DMS53 treated with DMSO at 0.1 percent for 48 hours (cell line): ENCODE measurements at regions not wholly inside any gene's neighbourhood (a gene's known extent, or its start where the extent isn't known, plus 50 kb on each side); places are given as distances from the start of the nearest gene placed in this dataset.
"Not testable (repeated sequence)": the region's sequence is repeated elsewhere in the genome, so short reads cannot be mapped to it uniquely, and the experiment has no call there.

Experiments
- DNase-seq: peaks from one replicate; lab custom pipeline; 2025; ENCODE audit not compliant: unreplicated experiment; lab: John Stamatoyannopoulos, UW

- no peak for DNase-seq
Observed at GRCh38 chr6:68071740-68072139, 563.3 kb upstream of the ADGRB3 start.

DNA sequence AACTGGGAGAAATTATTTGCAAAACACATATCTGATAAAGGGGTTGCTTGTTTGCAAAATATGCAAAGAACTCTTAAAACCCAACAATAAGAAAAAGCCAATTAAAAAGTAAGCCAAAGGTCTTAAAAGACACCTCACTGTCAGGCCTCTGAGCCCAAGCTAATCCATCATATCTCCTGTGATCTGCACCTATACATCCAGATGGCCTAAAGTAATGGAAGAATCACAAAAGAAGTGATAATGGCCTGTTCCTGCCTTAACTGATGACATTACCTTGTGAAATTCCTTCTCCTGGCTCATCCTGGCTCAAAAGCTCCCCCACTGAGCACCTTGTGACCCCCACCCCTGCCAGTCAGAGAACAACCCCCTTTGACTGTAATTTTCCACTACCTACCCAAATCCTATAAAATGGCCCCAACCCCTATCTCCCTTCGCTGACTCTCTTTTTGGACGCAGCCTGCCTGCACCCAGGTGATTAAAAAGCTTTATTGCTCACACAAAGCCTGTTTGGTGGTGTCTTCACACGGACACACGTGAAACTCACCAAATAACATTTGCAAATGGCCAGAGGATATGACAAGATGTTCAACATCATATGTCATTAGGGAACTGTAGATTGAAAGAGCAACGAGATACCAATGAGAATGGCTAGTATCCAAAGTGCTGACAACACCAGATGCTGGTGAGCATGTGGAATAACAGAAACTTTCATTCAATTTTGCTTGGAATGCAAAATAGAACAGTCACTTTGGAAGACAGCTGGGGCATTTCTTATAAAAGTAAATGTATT, 565.0 kb upstream of the ADGRB3 start:
- no peak for DNase-seq

DNA sequence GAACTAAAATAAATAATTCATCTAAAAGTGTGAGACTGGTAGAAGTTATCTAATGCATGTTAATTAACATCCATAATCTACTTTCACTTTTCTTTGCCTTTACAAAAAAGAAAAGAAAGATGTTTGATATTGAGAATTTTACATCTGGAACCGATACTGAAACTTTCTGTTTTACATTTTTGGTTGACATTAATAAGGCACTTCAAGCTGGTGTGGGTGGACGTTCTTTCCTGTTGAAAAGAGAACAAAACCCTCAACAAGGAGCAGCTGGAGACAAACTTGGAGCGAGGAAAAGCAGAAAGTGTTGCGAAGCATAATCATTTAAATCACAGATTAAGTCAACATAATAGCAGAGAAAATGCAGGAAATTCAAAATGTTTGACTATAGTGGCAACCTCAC, 575.2 kb upstream of the ADGRB3 start:
- DNase-seq: no peak

DNA sequence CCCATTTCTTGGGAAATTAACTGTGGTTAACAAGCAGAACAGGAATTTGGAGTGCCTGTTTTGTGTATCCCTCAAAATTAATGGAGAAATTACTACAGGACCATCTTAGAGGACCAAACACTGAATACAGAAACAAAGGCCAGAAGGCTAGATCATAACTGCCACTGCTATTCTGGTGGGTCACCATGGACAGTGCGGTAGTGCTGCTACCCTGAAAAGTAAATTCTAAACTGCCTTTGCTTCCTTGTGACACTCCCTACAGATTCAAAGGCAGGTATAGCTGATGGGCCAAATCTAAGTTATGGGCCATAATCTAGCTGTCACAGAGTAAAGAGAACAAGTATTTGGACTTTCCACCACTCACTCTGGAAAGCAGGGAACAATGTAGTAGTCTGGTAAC, 575.8 kb upstream of the ADGRB3 start:
- no peak for DNase-seq

DNA sequence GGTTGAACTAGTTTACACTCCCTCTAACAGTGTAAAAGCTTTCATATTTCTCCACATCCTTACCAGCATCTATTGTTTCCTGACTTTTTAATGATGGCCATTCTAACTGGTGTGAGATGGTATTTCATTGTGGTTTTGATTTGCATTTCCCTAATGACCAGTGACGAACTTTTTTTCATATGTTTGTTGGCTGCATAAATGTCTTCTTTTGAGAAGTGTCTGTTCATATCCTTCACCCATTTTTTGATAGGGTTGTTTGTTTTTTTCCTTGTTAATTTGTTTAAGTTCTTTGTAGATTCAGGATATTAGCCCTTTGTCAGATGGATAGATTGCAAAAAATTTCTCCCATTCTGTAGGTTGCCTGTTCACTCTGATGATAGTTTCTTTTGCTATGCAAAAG, 578.5 kb upstream of the ADGRB3 start:
- not testable (repeated sequence) for DNase-seq

- no peak for DNase-seq
Observed at GRCh38 chr6:68054756-68055155, 580.3 kb upstream of the ADGRB3 start.

- DNase-seq: no peak
Observed at GRCh38 chr6:68053805-68054373, 581.2 kb upstream of the ADGRB3 start.

DNA sequence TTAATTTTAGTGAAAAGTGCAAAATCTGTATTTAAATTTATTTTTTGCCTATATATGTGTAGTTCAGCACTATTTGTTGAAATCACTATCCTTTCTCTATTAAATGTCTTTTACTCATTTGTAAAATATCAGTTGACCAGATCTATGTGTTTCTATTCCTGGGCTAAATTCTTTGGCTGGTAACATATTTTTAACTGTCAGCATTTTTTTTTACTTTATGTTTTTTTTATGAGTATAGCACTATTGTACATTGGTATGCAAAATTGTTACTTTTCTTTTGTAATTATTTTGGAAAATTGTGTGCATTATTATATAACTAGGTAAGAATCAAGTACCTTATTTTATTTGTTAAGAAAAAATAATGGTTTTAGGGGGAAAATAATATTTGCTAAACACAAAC, 582.8 kb upstream of the ADGRB3 start:
- DNase-seq: no peak

GRCh38 chr6:68049562-68049961, 585.5 kb upstream of the ADGRB3 start:
- DNase-seq: no peak

DNA sequence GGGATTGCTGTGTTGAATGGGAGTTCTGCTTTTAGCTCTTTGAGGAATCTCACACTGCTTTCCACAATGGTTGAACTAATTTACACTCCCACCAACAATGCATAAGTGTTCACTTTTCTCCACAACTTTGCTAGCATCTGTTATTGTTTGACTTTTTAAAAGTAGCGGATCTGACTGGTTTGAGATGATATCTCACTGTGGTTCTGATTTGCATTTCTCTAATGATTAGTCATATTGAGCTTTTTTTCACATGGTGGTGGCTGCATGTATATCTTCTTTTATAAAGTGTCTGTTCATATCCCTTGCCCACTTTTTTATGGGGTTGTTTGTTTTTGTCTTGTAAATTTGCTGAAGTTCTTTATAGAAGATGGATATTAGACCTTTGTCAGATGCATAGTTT, 588.3 kb upstream of the ADGRB3 start:
- DNase-seq: no peak

- no peak for DNase-seq
Observed at GRCh38 chr6:68046302-68046701, 588.8 kb upstream of the ADGRB3 start.

DNA sequence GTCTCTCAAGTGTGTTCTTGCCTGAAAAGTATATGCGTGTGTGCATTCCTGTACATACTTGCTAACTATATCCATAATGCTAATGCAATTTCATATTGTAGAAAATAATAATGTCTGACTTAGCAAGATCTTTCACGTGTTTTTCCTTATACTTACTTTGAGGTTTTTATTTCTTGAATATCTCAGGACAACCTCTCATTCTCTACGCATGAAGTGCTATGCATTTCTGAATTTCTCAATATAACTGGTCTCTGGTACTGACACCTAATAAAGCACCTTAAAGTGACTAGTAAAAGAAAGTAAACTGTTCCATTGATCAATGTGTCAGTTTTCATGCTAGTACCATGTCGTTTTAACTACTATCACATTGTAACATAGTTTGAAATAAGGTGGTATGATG, 589.9 kb upstream of the ADGRB3 start:
- no peak for DNase-seq

GRCh38 chr6:68044264-68044663, 590.8 kb upstream of the ADGRB3 start:
- no peak for DNase-seq

DNA sequence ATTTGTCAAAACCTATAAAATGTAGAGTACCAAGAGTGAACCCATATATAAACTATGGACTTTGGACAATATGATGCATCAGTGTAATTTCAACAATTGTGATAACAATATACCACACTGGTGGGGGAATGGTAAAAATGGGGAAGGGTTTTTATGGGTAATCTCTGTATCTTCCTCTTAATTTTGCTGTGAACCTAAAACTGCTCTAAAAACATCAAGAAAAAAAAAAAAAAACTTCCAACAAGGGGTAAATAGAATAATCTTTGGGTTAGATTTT, 592.0 kb upstream of the ADGRB3 start:
- DNase-seq: no peak

DNA sequence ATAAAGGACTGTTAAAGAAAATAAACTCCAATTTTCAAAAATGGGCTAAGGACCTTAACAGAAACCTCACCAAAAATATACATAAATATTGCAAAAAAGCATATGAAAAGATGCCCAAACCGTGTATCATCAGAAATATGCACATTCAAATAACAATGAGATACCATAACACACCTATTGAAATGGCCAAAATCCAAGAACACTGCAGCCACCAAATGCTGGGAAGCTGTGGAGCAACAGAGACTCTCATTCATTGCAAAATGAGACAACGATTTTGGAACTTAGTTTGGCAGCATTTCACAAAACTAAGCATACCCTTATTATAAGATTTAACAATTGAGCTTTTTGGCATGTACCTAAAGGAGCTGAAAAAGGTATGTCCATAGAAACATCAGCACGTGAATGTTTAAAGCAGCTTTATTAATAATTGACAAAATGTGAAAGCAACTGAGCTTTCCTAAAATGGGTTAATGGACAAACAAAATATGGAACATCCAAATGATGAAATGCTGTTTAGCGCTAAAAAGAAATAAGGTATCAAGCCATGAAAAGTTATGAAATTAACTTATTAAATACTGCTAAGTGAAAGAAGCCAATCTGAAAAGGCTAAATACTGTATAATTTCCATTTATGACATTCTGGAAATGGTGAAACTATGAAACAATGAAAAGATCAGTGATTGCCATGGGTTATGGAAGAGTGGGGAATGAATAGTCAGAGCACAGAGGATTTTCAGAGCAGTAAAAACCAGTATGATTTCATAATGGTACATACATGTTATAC, 592.6 kb upstream of the ADGRB3 start:
- no peak for DNase-seq

- no peak for DNase-seq
Observed at GRCh38 chr6:68040780-68041179, 594.3 kb upstream of the ADGRB3 start.

DNA sequence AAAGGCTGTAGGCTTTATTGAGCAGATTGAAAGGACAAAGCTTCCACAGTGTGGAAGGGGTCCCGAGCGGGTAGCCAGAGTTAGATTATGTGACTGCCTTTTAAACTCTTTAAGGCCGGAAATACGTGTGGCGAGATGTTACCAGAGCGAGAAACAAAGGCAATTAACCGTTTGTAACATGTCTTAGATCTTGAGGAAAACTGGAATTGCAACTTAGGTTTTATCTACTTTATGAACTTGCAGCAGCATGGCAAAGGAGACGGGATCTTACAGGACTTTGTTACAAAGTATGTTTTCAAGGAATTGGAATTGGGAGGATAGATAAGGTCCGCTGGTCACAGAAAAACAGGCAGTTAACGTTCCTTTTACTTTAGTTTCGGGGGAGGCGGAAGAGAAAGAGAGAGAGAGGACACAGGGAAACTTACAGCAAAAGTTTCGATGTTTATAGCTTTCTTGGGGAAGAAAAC, 594.7 kb upstream of the ADGRB3 start:
- no peak for DNase-seq

GRCh38 chr6:68039641-68040311, 595.3 kb upstream of the ADGRB3 start:
- no peak for DNase-seq

DNA sequence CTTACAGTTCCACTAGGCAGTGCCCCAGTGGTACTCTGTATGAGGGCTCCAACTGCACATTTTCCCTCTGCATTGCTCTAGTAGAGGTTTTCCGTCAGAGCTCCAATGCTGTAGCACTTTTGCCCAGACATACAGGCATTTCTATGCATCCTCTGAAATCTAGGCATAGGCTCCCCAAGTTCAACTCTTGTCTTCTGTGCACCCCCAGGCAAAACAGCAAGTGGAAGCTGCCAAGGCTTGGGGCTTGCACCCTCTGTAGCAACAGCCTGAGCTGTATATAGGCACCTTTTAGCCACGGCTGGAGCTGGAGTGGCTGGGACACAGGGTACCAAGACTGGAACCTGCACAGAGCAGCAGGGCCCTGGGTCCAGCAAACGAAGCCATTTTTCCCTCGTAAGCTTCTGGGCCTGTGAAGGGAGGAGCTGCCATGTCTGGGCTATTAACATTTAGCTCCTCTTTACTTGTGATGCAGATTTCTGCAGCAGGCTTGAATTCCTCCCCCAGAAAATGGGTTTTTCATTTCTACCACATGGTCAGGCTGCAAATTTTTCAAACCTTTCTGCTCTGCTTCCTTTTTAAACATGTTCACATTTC, 596.2 kb upstream of the ADGRB3 start:
- no peak for DNase-seq

DNA sequence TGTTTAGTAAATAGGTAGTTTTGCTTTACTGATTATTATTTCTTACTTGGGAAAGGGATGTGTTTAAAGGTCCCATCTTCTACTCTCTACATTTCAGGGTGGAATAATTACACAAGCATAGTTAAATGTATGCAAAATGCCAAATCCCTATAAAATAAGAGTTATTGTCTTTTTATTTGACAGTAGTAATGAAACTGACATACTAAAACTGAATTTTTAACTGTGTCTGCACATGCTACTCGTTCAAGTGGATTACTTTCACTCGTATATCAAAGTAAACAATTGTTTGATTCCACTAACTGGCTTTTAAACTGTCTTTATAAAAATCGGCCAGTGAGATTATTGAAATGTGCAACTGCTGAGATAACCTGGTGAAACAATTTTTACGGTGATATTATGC, 602.9 kb upstream of the ADGRB3 start:
- no peak for DNase-seq

DNA sequence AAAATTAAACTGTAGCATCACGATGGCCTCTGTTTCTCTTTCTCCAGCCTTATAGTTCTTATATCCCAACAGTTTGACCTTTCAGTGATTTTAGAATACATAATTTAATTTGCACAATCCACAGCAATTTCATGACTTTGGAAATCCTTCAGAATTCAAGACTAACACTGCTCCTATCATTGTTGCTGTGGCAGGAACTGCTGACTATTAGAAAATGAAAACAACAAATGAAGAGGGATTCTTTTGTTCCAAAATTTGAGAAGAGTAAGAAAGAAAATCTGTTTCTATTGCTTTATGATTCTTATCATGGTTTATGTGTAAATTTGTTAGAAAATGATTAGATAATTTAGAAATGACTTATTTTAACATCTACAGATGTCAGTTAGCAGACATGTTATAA, 604.0 kb upstream of the ADGRB3 start:
- DNase-seq: no peak
